ENCODE measurements at regions not wholly inside any gene's neighbourhood (a gene's known extent, or its start where the extent isn't known, plus 50 kb on each side); places are given as distances from the start of the nearest gene placed in this dataset.
A peak's percentile ranks its signal among the peaks of the same experiment; 100 is the strongest.
"Not testable (repeated sequence)": the region's sequence is repeated elsewhere in the genome, so short reads cannot be mapped to it uniquely, and the experiment has no call there.

DNA sequence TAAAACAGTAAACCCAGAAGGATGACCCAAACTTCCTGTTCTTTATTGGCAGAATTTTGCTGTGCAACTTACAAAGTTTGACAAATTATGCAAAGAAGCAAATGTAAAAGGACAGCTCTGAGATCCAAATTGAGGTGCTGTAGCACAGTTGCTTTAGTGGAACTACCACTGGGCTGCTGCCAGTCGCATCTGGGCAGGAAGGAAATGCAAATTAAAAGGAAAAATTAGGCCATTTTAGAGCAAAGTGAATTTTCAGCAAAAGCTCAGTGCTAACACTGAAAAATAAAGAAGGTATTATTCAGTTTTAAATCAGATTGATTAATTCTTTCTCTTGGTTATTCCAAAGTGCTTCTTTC is 104.5 kb downstream of the ZMAT3 start:
- no peak for DNase-seq

DNA sequence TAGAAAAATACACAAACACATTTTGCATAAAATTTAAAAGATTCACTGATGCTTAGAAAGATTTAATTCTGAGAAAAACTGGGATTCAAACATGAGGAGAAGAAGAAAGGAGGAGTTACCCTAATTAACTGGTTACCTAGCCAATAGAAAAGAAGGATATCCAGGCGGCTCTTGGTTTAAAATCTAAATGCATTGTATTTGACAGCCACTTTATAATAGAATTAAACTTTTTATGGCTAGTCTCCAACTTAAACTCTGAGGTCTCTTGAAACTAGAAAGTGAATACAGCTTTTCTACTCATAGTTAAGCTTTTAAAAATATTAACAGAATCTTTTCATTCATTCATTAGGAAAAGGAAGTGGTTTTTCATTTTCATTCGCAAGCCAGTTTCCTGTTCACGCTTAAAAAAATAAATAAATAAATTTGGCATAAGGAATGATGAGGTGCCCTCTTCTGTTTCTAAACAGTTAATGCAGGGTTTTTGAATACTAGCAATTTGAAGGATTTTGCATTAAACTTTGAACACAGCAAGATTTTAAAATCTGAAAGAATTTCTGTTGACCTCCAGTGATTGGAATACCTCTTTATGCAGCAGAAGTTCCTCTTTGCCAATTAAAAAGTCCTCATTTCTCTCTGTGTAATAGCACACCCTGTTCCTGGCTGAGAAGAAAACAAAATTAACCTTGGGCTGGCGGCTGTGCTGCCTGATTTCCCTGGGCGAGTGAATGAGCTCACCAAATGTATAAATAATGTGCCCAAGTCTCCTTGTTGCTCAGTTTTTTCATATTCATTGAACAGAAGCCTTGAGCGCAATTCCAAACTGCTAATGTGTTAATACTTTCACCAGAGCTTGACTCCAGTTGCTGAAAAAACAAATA is 105.1 kb downstream of the ZMAT3 start:
- DNase-seq = peak in 1 of 2 experiments; percentile 58

DNA sequence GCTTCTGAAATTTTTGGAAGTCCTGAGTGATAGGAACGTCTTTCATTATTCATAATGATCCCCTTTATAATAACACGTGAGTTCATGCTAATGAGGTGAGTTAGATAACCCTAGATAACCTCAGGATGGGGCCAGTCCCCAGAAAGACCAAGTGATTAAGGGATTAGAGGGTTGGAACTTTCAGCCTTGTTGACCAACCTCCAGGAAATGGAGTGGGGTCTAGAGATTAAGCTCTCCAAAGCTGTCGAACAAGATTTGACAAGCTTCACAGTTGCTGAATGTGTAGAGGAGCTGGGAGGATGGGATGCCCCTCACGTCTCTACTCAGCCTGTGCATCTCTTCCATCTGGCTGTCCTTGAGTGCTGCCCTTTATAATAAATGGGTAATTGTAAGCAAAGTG is 107.1 kb downstream of the ZMAT3 start:
- no peak for DNase-seq

DNA sequence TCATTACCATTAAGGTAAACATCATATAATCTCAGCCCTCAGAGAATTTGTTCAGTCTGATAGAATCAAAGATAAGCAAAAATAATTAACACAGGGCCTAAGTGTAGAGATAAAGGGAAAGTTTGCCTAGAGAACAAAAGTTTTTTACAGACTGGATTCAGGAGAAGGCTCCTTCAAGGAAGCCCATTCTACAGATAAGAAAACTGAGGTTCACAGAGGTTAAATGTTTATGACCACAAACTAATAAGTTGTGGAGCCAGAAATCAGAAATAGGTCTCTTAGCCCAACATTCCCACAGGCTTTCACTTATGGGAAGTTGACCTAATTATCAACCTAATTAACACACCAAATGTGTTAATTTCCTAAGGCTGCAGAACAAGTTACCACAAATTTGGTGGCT is 110.7 kb downstream of the ZMAT3 start:
- DNase-seq = no peak

DNA sequence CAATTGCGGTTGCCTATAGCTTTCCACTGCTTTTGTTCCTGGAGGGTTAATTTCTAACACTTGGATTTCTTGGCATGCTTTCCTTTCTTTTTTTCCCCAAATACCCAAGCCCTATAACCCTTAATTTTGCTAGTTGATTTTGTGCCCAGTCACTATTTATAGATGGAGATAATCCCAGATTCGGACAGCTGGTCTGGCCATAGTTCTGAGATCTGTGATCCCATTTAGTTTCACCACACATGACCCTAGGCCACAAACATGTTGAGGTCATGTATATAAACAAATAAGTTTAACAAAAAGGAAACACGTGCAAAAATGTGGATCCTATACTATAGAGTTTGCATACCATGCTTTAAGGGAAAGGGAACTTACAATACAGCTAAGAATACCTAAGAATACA is 111.4 kb downstream of the ZMAT3 start:
- DNase-seq = no peak

DNA sequence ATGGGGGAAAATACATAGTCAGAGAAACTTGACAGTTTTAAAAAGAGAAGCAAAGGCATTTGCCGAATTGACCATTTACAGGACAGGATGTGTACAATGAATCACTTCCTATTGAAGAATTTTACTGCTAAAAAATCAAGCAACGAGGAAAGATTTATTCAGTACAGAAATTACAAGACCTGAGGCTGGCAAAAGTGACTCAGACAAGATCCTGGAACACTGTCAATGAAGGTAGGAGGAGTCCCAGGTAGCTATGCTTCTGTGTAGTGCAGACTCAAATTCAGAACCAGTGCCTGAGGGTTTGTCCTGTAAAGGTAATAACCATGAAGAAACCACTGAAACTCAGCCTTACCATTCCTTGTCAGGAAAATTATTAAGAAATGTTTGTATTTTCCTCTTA is 120.9 kb downstream of the ZMAT3 start:
- DNase-seq = no peak

DNA sequence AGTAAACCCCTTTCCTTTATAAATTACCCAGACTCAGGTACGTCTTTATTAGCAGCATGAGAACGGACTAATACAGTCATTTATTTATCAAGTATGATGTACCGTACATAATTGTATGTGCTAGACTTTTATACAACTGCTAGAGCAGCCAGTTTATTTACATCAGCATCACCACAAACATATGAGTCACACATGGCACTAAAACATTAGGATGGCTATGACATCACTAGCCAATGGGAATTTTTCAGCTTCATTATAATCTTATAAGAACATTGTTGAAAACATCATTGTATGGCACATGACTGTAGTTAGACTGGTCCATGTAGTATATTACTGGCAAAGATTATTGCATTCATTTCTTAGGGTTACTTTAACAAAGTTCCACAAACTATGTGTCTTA is 121.7 kb downstream of the ZMAT3 start:
- no peak for DNase-seq

DNA sequence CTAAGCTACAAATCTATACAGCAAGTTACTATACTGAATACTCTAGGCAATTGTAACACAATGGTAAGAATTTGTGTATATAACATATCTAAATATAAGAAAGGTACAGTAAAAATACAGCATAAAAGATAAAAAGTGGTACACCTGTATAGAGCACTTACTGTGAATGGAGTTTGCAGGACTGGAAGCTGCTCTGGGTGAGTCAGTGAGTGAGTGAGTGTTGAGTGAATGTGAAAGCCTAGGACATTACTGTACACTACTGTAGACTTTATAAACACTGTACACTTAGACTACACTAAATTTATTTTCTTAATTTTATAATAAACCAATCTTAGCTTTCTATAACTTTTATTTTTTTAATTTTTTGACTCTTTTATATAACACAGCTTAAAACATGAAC is 123.1 kb downstream of the ZMAT3 start:
- DNase-seq = no peak

DNA sequence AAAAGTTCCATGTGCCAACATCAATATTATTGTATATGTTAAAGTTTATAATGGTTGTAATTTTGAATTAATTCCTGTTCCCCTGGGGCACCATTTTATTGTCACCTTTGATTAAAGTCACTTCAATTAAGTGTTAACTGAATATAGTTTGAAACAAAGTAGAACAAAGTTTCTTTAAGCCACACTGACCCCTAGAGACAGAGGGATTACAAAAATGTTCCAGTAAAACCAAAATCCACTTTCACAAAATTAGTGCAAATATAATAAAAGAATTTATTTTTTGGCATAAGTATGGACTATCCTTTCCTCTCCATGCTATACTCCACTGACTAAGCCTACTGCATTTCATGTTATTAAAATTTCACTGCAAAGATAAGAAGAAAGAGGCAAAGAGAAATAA is 123.9 kb downstream of the ZMAT3 start:
- peak in 1 of 2 experiments; percentile 11 for DNase-seq

DNA sequence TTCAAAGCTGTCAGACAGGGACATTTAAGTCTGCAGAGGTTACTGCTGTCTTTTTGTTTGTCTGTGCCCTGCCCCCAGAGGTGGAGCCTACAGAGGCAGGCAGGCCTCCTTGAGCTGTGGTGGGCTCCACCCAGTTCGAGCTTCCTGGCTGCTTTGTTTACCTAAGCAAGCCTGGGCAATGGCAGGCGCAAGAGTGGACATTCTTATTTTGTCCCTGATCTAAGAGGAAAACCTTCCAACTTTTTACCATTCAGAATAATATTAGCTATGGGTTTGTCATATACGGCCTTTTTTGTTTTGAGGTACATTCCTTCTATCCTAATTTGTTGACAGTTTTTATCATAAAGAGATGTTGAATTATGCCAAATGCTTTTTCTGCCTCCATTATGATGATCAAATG is 129.3 kb downstream of the ZMAT3 start:
- DNase-seq = not testable (repeated sequence)

DNA sequence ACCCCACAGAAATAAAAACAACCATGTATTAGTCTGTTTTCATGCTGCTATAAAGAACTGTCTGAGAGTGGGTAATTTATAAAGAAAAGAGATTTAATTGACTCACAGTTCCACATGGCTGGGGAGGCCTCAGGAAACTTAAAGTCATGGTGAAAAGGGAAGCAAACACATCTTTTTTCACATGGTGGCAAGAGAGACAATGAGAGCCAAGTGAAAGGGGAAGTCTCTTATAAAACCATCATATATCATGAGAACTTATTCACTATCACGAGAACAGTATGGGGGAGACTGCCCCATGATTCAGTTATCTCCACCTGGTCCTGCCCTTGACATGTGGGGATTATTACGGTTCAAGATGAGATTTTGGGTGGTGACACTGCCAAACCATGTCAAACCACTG is 141.5 kb downstream of the ZMAT3 start:
- no peak for DNase-seq

DNA sequence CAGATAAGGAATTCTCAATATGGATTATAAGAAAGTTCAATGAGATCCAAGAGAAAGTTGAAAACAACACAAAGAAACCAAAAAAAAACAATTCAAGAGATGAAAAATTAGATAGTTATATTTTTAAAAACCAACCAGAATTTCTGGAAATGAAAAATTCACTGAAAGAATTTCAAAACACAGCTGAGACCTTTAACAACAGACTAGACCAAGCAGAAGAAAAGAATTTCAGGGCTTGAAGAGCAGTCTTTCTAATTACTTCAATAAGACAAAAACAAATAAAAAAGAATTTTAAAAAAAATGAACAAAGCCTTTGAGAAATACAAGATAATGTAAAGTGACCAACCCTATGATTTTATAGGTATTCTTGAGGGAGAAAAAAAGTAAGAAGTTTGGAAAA is 155.4 kb downstream of the ZMAT3 start:
- no peak for DNase-seq

DNA sequence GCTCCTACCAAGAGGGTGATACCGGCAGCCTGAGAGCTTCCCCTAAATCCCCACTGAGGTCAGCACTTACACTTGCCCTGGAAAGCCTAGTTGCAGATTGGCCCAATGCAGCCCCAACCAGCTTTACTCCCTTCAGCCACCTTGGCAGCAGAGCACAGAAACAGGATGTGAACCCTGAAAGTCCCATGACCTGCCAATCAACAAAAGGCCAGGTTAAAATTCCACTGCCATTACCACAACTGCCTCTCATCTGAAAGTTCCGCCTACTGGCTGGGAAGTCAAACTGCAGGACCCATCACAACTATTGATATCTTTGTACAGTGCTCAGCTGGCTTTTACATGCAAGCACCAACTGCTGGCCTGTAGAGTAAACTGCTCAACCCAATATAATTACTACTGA is 156.2 kb downstream of the ZMAT3 start:
- DNase-seq = no peak

DNA sequence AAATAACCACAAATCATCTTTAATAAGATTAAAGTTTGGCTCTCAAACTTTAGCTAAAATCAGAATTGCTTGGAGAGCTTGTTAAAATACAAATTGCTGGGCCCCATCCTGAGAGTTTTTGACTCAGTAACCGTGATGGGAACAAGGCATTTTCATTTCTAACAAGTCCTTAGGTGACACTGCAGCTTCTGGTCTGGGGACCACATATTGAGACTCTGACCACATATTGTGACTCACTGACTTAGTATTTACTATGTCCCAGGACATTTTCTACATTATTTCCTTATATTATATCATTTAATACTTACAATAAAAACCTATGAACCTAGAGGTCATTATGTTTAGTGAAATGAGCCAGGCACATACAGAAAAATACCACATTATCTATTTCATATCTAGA is 164.5 kb downstream of the ZMAT3 start:
- DNase-seq = no peak

DNA sequence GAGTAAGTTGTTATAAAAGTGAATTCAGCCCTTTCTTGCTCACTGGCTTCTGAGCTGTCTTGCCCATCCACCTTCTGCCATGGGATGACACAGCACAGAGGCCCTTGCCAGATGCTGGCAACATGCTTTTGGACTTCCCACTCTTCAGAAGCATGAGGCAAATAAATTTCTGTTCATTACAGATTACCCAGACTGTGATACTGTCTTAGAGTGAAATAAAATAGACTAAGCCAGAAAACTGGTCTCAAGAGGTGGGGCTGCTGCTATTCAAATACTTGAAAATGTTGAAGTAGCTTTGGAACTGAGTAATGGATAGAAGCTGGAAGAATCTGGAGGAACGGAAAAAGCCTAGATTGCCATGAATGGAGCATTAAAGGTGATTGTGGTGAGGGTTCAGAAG is 170.4 kb downstream of the ZMAT3 start:
- DNase-seq = no peak

DNA sequence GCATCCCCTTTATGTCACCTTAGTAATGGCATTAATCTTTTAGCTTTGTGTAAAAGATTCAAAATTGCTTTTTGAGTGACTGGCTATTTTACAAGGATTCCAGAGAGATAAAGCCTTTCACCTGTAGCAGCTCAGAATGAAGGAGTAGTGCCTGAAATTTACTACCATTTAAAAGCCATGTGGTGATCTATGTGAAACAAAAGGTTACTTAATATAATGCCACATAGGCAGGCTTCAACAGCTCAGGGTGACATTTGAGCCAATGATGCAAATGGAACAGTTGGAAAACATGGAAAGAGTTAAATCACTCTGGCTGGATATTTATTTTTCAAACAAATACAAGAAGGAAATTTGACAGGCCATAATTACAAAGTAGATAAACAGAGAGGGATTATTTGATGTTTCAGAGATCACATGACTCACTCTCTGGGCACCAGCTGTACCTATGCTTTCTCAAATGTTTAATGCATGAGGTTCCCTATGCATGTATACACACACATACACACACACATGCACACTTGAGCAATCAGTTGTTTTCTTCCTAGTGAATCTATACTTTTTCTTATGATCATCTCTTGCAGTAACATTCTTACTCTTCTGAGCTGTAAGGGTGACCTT is 171.5 kb downstream of the ZMAT3 start:
- DNase-seq = peak; percentile 87 to 92

DNA sequence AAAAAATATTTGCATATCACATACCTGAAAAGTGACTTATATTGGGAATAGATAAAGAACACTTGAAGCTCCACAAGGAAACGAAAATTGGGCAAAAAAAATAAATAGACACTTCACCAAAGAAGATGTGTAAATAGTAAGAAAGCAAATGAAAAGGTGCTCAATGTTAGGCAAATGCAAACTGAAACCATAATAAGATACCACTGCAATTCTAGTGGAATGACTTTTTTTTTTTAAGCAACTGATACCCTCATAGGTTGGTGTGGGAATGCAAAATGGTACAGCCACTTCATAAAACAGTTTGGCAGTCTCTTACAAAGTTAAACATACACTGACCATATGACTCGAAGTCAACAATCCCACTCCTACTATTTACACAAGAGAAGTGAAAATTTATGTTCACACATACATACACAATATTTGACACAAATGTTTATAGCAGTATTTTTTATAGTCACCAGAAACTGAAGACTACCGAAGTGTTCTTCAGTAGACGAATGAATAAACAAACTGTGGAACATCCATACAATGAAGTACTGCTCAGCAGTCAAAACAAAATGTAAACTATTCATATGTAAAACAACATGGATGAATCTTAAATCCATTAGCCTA is 176.3 kb downstream of the ZMAT3 start:
- no peak for DNase-seq

Measured in NCI-H526 (cell line).